HG02610 (cell line): ENCODE measurements at regions not wholly inside any gene's neighbourhood (a gene's known extent, or its start where the extent isn't known, plus 50 kb on each side); places are given as distances from the start of the nearest gene placed in this dataset.

ENCODE experiments used
- ATAC-seq: cut with Tn5 transposase; IDR thresholded peaks from one replicate; pipeline ENCODE4 v1.9.1; 2021; ENCODE audit warnings: mild to moderate bottlenecking, moderate library complexity; ENCODE audit not compliant: unreplicated experiment

DNA sequence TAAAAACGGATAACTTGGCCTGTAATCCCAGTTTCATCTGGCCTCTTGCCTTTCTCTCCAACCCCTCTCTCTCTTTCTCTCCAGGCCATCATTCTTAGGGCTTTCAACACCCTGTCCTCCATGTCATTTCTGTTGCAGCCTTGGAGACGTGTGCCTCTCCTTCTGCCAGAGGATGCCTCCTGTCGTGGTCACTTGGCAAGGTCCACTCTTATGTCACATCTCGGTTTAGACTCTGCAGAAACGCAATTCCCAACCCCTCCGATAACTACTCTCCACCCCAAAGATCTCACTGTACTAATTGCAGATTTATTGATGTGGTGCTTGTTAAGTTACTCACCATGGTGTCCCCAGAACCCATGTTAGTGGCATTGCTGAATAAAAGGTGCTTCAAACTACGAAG lies 787.3 kb upstream of the RBFOX1 start:
- no peak for ATAC-seq

DNA sequence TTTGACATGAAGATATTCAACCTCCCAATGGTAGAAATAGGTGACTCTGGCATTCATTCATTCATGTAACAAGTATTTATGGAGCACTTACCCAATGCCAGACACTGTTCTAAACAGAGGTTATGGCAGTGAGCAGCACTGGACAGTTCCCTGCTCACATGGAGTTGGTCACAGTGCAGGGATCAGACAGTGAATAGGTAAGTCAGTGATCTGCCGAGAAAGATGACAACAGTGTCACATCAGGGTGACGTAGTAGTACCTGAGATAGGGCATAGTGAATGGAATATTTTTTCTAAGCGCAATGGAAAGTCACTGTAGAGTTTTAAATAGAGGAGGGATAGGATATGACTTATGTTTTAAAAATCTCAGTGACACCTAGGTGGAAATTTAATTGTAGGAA lies 791.4 kb upstream of the RBFOX1 start:
- no peak for ATAC-seq

DNA sequence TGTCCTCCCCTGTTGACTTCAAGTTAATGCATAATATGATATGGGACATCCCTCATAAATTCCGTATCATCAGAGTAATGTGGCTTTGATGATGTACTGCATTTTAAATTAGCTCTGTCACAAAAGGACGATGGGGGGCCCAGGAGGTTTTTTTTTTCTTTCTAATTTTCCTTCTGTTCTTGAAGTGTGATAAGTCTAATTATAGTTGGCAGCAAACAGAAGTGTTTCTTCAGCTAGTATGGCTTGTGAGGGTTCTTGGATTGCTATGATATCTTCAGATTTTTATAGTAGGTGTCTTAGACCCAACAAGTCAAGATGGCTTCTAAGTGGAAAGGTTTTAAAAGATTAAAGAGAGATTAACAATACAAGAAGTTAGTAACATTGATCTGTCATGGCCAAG lies 796.2 kb upstream of the RBFOX1 start:
- ATAC-seq: no peak

DNA sequence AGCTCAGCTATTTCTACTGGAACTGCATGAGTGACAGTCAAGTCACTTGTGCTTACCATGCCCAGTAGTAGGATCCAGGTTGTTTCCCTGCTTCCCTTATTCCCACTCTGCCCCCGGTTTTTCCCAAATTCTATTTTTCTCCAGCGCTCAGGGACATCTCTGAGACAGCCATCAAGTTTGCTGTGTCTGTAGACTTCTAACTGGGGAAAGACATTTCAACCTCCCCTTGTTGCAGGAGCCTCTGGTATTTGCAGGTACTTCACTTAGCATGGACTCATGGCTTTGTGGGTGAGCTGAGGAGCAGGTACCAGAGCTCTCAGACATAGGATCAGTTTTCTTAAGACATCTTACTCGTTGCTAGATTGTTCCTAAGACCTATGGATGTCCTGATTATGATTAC lies 801.6 kb upstream of the RBFOX1 start:
- no peak for ATAC-seq

DNA sequence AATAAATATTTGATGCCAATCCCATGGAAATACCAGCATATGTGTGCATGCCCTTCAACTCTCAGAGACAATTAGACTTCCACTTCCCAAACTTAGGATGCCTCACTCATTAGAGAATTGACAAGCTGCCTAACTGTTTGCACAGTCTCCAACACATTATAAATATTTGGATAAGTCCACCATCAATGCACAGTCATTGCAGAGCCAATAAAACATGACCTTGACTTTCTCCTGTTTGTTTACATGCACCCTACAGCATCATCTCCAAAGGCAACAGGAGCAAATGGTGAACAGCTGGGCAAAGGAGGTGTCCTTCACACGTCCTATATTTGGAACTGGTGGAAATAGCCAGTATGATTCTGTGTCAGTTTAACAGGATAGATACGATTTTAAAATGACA lies 804.4 kb upstream of the RBFOX1 start:
- ATAC-seq: no peak

DNA sequence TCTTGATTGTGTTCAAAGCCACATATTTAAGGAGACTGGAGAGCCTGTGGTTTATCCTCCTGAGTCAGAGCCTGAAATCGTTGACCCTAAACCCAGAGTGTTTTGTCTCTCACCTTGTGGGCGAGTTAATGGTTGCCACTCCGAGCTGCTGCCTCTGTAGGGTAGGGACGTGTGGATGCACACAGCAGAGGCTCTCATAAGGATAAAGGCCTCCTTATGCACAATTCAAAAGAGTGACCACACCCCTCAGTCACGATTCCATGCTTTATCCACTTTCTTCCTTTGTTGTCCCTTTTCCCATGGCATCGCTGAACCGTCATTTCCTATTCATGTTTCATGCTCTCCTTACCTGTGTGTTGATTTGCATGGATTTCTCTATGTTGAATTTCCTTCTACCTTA lies 805.0 kb upstream of the RBFOX1 start:
- no peak for ATAC-seq

DNA sequence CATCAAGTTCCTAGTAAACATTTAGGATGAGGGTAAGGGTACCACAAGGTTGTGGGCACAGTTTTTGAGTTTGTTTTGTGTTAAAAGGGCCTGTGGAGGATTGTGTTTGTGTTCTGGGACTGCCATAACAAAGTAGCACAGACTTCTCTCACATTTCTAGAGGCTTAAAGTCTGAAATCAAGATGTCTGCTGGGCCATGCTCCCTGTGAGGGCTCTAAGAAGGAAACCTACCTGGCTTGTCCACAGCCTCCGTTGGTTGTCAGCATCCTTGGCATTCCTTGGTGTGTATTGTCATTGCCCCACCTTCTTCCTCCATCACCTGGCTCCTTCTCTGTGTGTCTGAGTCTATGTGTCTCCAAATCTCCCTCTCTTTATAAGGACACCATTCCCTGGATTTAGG lies 808.1 kb upstream of the RBFOX1 start:
- no peak for ATAC-seq

DNA sequence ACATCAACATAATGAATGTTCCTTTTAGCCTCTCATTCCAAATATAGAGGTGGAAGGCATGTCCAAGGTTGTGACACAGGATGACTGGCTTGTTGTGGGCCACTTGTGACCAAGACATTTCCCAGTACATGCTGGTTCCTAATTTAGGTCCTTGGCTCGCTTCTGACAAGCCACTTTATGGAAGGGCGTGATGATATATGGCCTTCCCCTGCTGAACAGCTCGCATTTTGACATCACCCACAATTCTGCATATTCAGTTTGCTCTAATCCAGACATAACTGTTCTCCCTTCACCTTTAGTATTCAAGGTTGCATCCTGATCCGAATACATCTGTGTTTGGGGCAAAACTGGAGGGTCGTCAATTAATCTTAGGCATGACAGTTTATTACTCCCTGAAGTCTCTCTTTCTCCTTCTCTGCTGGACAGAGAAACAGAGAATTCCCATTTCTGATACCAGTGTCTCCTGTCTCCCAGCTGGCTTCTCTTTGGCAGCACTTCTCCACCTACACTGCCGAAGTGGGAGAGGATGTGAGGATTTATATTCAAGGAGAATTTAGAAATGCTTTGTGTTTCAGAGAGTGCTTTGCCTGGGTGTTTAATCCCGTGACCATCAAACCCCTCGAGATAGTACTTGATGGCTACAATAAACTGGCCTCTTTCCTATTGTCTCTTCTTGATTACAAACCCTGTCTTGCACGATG lies 815.5 kb upstream of the RBFOX1 start:
- no peak for ATAC-seq

DNA sequence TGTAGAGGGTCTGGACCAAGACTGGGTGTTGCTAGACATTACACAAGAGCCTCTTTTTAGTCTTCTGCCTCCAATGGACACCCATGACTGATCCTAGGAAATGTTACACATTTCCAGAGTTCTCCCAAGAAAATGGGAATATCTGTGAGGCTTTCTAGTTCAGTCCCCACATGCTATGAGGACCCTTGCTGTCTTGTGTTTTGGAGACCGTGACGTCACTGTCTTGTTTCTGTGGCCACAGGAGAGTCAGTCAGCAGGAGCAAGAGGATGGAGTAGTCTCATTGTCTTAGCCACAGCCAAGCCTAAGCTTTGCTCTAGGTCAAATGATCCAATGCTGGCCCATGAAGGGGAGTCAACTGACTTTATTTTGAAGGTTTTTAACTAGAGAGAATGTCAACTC lies 820.1 kb upstream of the RBFOX1 start:
- ATAC-seq: no peak

DNA sequence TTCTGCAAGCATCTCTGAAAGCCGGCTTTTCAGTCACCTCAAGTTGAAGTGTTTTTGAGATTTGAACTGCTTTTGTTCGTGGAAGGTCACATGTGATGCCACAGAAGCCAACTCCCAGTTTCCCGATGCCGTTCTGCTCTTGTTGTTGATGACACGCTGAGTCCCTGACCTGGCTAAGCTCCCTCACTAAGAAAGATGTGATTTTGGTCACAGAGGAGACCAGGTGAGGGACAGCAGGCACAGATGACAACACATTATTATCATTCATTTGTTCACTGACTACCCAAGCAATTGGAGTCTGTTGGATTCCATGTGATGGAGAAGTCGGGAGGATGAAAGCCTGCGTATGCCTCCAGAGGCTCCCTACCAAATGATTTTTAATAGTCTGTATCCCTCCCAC lies 822.4 kb upstream of the RBFOX1 start:
- no peak for ATAC-seq

DNA sequence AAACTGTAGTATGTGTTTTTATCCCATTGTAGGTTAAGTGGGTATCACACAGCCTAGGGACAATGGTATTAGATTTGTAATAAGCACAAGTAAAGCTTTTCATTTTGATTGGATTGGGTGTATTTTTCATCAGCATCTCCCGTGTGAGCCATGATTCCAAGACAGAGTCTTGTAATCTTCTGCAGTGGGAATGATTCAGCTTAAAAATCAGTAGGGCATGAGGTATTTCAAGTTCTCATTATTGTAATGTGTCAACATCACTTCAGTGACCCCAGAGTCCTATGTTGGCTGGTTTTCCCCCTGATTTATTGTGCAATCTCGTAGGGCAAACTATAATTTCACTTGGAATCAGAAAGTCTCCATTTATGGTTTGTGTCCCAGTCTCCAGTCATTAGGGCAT lies 833.2 kb upstream of the RBFOX1 start:
- no peak for ATAC-seq

DNA sequence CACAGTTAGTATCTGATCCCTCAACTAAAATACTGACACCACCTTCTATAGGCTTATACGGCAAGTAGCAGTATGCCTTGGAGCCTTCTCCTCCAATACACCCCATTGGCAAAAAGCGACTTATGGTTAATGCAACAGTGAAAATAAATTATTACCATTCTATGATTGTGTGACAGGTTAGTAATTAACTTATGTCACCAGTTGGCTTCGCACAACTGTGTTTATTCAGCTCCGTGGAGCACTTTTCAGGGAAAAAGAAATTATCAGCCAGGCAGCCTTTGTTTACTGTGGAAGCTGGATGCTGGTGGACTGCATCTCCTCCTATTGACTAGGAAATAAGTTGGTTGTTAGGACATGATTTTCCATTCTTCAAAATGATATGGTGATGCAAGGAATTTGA lies 833.8 kb upstream of the RBFOX1 start:
- ATAC-seq: no peak

DNA sequence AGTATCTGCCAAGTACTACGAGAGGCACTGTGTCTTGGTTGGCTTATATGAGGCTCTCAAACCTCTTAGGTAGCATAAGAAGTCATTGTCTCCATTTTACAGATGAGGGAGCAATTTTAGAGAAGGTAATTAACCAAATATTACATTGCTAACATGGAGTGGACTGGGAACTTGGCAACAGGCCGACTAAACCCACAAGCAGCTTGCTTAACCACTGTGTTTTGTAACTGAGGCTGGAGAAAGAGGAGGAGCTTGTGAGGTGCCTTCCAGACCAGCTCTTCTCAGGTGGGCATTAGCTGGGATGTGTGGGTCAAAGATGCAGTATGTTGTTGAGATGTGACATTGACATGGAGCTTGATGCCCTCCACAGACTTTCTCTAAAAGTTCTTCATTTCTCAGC lies 835.6 kb upstream of the RBFOX1 start:
- ATAC-seq: no peak

DNA sequence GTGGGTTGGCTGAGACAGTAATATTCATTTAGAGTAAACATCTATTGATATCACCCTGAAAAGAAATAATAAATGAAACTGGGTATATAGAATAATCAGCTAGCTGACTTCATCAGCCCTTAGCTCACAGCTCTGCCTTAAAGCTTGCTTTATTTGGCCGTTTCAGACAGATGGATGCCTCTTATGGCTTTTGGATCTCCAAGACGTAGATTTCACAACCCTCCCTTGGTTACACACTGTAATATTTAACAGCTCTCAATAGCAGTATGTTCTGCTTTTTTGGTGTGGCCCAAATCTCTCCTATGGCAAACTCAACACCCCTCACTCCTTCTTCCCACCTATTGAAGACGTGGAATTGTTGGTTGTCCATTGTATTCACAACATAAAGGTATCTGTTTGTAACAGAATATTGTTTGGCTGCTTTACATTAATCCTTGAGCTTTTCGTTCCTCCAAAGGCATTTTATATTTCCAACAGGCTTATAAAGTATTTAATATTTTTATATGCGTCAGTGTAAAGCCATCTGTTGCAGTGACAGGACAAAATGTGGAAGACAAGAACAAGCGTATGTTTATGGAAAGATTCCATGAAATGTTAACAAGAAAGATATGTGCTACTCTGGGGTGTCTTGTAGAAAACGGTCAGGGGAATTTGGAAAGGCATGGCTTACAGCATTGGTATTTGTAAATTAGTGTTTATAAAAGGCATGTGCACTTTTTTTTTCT lies 837.0 kb upstream of the RBFOX1 start:
- no peak for ATAC-seq

DNA sequence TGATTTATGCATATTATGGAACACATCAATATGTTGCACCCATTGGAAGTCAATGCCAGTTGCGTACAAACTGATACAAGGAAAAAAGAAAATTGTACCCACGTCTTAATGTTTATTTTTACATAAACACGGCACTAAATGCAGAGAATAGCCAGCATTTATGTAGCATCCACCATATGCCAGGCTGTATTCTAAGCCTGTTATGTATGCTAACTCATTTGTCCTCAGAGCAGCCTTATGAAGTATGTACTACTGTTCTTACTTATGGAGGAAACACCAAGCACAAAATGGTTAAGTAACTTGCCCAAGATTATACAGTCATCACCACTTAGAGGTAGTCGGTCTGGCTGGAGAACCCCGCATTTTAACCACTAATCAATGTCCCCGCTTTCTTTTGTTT lies 837.9 kb upstream of the RBFOX1 start:
- no peak for ATAC-seq

DNA sequence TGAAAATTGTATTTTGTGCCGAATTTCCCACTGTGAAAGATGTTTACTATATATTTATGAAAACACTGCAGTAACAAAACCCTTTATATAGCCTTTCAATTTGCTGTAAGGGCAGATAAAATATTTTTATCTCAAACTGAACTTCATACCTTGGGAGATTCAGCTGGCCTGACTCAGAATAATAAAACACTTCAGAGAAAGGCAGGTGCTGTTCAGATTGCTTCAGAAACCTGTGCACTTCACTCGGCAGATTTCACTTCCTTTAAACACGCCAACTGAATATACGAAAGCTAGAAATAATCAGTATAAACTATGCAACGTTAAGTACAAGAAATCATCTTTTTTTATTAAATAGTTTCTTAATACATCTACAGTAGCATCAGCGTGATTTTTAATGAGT lies 839.1 kb upstream of the RBFOX1 start:
- no peak for ATAC-seq

DNA sequence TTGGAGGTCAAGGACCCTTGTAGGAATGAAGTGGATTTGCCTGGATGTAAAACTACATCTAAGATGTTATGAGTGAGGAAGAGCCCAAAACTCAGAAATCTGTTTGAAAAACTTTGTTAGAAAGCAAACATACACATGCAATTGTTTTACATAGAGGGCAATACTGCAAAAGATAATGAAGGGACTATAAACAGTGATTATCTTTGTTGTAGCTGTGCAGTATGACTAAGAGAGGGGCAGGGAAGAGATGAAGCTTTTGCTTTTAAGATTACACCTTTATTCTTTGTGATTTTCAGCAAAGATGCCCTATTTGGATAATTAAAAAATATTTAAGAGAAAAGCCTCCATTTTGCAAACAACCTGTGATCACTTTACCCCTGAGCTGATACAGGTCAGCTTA lies 839.9 kb upstream of the RBFOX1 start:
- no peak for ATAC-seq

DNA sequence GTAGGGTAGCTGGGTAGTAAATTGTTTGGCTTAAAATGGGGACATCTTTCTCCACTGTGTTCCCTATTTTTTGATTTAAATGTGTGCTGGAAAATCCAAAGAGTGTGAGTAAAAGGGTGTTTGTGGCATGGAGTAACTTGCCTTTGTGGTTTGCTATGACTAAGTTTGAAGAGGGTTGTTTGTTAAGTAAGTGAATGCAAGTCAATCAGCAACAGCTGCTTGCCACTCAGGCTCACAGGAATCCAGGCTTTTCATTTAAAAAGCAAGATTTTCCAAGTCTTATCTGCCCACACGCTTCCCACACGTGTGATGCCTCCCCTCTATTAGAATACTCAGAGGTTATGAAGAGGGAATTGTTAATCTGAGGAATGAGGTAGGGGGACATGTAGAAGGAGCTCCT lies 847.7 kb upstream of the RBFOX1 start:
- no peak for ATAC-seq

DNA sequence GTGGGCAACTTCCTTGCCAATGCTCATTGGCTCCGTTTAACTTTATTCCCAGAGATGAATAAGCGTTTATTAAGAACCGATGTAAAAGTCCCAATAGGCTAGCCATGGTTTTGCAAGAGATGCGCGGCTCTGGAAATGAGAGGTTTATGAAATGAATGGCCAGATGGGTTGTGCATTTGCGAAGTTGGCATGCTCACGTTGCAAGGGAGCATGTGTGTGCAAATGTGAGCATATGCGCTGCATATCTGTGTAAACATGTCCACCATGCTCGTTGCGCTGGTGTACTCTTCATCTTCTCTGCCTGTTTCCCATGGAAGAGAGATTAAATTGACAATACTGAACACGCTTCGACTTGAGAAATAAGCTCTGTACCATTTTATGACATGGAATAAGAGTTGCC lies 848.6 kb upstream of the RBFOX1 start:
- no peak for ATAC-seq

DNA sequence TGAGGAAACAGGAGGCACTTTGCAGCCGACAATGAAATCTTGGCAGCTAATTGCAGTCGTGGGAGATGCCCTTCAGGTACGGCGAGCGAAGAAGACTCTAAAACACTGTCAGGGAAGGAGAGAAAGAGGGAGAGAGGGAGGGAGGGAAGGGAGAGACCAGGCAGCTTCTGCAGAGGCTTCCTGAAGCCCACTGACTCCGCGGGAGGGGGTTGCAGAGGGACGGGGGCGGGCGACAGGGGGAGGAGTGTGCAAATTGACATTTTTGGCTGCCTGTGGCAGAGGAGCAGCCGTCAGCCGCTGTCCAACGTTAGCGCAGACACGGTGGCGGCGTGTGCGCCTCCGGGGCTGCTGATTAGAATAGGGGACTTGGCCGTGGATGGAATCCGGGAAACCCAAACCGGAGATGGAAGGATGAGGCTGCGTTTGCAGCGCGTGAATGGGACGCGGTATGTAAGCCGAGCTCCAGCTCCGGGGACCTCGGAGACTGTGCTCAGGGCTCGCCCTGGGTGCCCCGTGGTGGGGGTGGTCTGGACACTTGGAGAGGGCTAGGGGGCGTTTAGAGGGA lies 849.1 kb upstream of the RBFOX1 start:
- no peak for ATAC-seq

DNA sequence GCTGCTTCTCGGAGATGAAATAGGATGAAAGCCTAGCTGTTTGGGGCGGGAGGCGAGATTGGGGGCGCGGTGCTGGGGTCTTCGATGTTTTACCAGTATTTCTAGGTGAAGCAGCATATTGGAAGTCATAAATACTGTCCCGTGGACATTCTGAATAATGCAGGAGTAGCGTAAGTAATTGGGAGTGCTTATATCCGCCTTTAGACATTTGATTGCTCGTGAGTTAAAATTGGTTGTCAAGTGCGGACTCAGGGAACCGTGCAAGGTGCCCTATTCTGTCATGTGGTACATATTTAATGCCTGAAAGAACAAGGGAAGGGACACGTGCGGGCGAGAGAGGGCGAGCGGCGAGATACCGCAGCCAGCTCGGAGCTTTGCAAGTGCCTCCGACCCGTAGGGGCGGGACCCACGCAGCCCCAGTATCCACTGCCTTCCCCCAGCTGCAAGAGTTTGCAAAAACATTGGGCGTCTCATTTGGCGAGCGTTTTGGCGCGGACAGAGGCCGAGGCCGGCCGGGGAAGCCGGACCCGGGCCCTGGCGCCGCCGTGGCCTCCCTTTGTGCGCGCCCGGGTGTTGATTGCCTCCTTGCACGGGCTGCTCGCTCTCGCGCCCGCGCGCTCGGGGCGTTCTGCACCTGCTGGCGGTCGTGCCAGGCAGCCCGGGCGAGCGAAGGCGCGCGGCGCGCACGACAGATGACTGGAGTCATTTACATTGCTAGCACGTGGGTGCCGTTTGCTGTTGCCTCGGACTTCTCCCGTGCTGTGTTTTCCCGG lies 849.8 kb upstream of the RBFOX1 start:
- no peak for ATAC-seq

DNA sequence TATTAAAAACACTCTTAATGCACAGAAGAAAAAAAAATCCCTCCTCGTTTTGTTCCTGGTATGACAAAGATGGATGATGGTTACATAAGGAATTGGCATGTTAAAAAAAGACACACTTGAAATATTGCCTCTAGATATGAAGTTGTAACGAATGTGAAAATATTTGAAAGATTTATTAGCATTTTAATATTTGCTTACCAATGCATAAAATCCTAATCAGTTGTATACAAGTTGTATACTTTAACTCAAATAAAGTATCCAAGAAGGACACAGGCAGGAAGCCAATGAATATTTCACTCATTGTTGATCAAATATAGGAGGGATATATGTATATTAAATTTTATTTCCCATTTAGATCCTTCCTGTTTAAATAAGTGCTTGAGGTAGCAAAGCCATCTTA lies 850.8 kb upstream of the RBFOX1 start:
- ATAC-seq: no peak
